Endothelial cell of umbilical vein (primary cell): ENCODE measurements at regions not wholly inside any gene's neighbourhood (a gene's known extent, or its start where the extent isn't known, plus 50 kb on each side); places are given as distances from the start of the nearest gene placed in this dataset.

Source experiments
- EZH2 ChIP-seq: IDR thresholded peaks from 2 replicates; pipeline ENCODE4 v1.6.1; 2012; ENCODE audit warnings: borderline replicate concordance, low read depth, mild to moderate bottlenecking, moderate library complexity, low read length, inconsistent platforms; ENCODE audit not compliant: severe bottlenecking
- FOS ChIP-seq: IDR thresholded peaks from 2 replicates; pipeline ENCODE4 v1.6.1; 2011; ENCODE audit warnings: mild to moderate bottlenecking, low read length, moderate library complexity, borderline replicate concordance; ENCODE audit not compliant: insufficient read depth
- MYC ChIP-seq: IDR thresholded peaks from one replicate; pipeline ENCODE4 v1.6.1; 2011; ENCODE audit warnings: mild to moderate bottlenecking, low read depth, low read length
- POLR2A ChIP-seq: IDR thresholded peaks from 2 replicates; pipeline ENCODE4 v1.6.1; 2012; ENCODE audit warnings: low read depth, mild to moderate bottlenecking, control low read depth, low read length
- POLR2AphosphoS5 ChIP-seq: IDR thresholded peaks from 2 replicates; pipeline ENCODE4 v1.6.1; 2012; ENCODE audit warnings: low read depth, mild to moderate bottlenecking, control low read depth, low read length, moderate library complexity; ENCODE audit not compliant: insufficient read depth
- TF ChIP-seq, protein P1 (sequence below), 2 donors: IDR thresholded peaks; 1 replicate in 1 of 2; 2 replicates in 1 of 2; pipeline ENCODE4 v1.5.1; 2011; ENCODE audit warnings: low read length in 2 of 2, mild to moderate bottlenecking in 2 of 2, moderate library complexity in 2 of 2, control low read depth in 1 of 2, inconsistent platforms in 1 of 2, low read depth in 1 of 2; ENCODE audit not compliant: insufficient read depth in 1 of 2; ENCODE audit errors: extremely low read depth in 1 of 2
- TF ChIP-seq, protein P2 (sequence below): IDR thresholded peaks from 2 replicates; pipeline ENCODE4 v1.6.1; 2011; ENCODE audit not compliant: insufficient read depth, insufficient read length

DNA sequence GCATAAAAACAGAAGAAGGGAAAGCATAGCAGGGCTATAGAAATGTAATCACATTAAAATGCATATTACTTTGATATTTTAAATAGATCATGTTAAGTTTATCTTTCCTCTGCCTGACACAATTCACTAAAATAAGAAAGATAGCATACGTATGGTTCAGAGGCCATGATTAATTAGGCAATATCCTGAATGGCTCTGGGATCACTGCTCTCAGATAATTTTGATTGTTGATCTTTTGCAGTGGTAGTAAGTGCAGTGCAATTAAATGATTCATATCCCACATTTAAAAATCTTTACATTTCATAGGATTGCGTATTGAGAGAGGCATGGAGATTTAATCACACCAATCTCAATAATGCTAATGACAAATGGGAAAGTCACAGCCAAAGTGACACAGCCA, 1040.7 kb downstream of the SOCS6 start:
- TF ChIP-seq, protein P1, sequence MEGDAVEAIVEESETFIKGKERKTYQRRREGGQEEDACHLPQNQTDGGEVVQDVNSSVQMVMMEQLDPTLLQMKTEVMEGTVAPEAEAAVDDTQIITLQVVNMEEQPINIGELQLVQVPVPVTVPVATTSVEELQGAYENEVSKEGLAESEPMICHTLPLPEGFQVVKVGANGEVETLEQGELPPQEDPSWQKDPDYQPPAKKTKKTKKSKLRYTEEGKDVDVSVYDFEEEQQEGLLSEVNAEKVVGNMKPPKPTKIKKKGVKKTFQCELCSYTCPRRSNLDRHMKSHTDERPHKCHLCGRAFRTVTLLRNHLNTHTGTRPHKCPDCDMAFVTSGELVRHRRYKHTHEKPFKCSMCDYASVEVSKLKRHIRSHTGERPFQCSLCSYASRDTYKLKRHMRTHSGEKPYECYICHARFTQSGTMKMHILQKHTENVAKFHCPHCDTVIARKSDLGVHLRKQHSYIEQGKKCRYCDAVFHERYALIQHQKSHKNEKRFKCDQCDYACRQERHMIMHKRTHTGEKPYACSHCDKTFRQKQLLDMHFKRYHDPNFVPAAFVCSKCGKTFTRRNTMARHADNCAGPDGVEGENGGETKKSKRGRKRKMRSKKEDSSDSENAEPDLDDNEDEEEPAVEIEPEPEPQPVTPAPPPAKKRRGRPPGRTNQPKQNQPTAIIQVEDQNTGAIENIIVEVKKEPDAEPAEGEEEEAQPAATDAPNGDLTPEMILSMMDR (IDR thresholded peaks at IDR 0.05; ENCODE audit: extremely low read depth in 1 of 2, insufficient read depth in 1 of 2, low read depth in 1 of 2, low read length in 2 of 2): no peak
- TF ChIP-seq POLR2A (no peak), EZH2 (no peak), MYC (no peak), FOS (no peak), POLR2AphosphoS5 (no peak)
- TF ChIP-seq, protein P2, sequence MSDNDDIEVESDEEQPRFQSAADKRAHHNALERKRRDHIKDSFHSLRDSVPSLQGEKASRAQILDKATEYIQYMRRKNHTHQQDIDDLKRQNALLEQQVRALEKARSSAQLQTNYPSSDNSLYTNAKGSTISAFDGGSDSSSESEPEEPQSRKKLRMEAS: no peak
